Progenitor cell of endocrine pancreas (in vitro differentiated cells): ENCODE measurements at regions not wholly inside any gene's neighbourhood (a gene's known extent, or its start where the extent isn't known, plus 50 kb on each side); places are given as distances from the start of the nearest gene placed in this dataset.

Experiments
- DNase-seq: peaks from one replicate; pipeline ENCODE4 v3.0.0; 2021; ENCODE audit warnings: low spot score; ENCODE audit not compliant: unreplicated experiment
- H3K27ac Mint-ChIP-seq: 2 replicates; pipeline ENCODE4 v1.8.0; 2021; ENCODE audit warnings: mild to moderate bottlenecking, moderate library complexity, mixed read lengths
- H3K27me3 Mint-ChIP-seq: 2 replicates; pipeline ENCODE4 v1.8.0; 2021; ENCODE audit warnings: mixed read lengths
- H3K36me3 Mint-ChIP-seq: 2 replicates; pipeline ENCODE4 v1.8.0; 2022; ENCODE audit warnings: mixed read lengths; ENCODE audit not compliant: insufficient read depth
- H3K4me1 Mint-ChIP-seq: 2 replicates; pipeline ENCODE4 v1.8.0; 2021; ENCODE audit warnings: low read depth, mixed read lengths
- H3K4me3 Mint-ChIP-seq: 2 replicates; pipeline ENCODE4 v1.8.0; 2021; ENCODE audit warnings: low read depth, mild to moderate bottlenecking, moderate library complexity, mixed read lengths
- H3K9me3 Mint-ChIP-seq: 2 replicates; pipeline ENCODE4 v1.8.0; 2021; ENCODE audit warnings: low read depth, mixed read lengths
- CTCF ChIP-seq: fragments of 200-600 bp; sonication (generic); IDR thresholded peaks from one replicate; pipeline ENCODE4 v1.5.0; 2021; ENCODE audit warnings: antibody characterized with exemption, mild to moderate bottlenecking; ENCODE audit not compliant: unreplicated experiment

- Mint-ChIP-seq H3K27me3 (peaks cover 12% of the 10 kb centered on the region), H3K27ac (no peak overlapping the region), H3K9me3 (no peaks in the 10 kb centered on the region), H3K36me3 (no peaks in the 10 kb centered on the region), H3K4me3 (no peak overlapping the region), H3K4me1 (no peaks in the 10 kb centered on the region)
- DNase-seq = no peak
- TF ChIP-seq CTCF = no peak
Measured at GRCh38 chr11:76288166-76288980, 82.1 kb upstream of the WNT11 start.

- H3K27ac Mint-ChIP-seq = no peak overlapping the region
- H3K27me3 Mint-ChIP-seq = peaks cover 16% of the 10 kb centered on the region
- H3K36me3 Mint-ChIP-seq = no peaks in the 10 kb centered on the region
- DNase-seq = no peak
- H3K9me3 Mint-ChIP-seq = no peaks in the 10 kb centered on the region
- no peaks in the 10 kb centered on the region for H3K4me1 Mint-ChIP-seq
- TF ChIP-seq CTCF = no peak
- no peak overlapping the region for H3K4me3 Mint-ChIP-seq
Measured at GRCh38 chr11:76287227-76287626, 80.9 kb upstream of the WNT11 start.

GRCh38 chr11:76285397-76286104, 79.2 kb upstream of the WNT11 start:
- no peak for DNase-seq
- TF ChIP-seq CTCF = no peak
- peaks cover 24% of the 10 kb centered on the region for H3K27me3 Mint-ChIP-seq
- no peaks in the 10 kb centered on the region for H3K36me3 Mint-ChIP-seq
- no peak overlapping the region for H3K4me3 Mint-ChIP-seq
- no peak overlapping the region for H3K27ac Mint-ChIP-seq
- no peaks in the 10 kb centered on the region for H3K9me3 Mint-ChIP-seq
- no peaks in the 10 kb centered on the region for H3K4me1 Mint-ChIP-seq

GRCh38 chr11:76284161-76284560, 77.9 kb upstream of the WNT11 start:
- peaks cover 34% of the 10 kb centered on the region for H3K27me3 Mint-ChIP-seq
- no peak for DNase-seq

More at GRCh38 chr11:76284161-76284560, 77.9 kb upstream of the WNT11 start:
- TF ChIP-seq CTCF = no peak
- Mint-ChIP-seq H3K4me1 (peaks cover 5% of the 10 kb centered on the region), H3K9me3 (no peaks in the 10 kb centered on the region), H3K27ac (no peak overlapping the region), H3K36me3 (no peaks in the 10 kb centered on the region), H3K4me3 (no peak overlapping the region)
